ENCODE measurements at regions not wholly inside any gene's neighbourhood (a gene's known extent, or its start where the extent isn't known, plus 50 kb on each side); places are given as distances from the start of the nearest gene placed in this dataset.
"Not testable (repeated sequence)": the region's sequence is repeated elsewhere in the genome, so short reads cannot be mapped to it uniquely, and the experiment has no call there.

GRCh38 chr9:29555502-29555901, 1982.2 kb upstream of the C9orf72 start:
- DNase-seq (ENCODE audit: low read depth in 2 of 2) = no peak

- DNase-seq (ENCODE audit: low read depth in 2 of 2) = no peak
Observed at GRCh38 chr9:29556317-29556716, 1983.0 kb upstream of the C9orf72 start.

DNA sequence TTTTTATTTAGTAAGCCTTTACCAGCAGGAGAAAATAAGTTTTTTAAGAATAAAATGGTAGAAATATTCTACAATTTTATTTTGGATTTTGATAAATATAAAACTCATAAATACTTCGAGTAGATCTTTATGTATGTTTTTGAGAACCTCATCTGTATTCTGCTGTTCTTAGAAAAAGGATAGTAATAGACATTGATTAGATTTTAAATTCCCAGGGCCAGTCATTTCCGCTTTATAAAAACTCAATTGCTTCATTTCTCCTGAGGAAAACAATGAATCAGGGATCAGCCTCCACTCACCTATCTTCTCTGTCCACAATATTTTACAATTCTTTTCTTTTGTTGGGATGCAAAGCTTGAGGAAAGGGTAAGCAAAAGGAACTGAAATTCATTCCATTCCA, 1983.5 kb upstream of the C9orf72 start:
- DNase-seq (ENCODE audit: low read depth in 2 of 2) = no peak

DNA sequence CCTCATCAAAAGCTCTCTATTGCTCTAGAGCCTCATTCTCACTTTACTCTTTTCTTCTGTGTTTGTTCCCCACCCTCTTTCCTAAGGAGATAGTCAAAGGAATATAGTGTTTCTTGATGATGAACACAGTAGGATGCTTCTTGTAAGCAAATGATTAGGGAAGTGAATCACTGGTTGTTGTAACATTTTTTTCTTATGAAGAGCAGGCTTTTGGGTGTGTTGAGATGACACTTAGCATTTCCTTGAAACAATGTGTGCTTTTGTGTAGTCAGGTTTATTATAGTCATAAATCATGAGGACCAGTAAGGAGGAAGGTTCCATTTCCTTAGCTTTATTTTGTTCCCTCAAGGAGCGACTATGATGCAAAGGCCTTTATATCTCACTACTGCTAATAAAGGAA, 1991.3 kb upstream of the C9orf72 start:
- no peak for DNase-seq (ENCODE audit: low read depth in 2 of 2)

GRCh38 chr9:29575219-29575618, 2001.9 kb upstream of the C9orf72 start:
- DNase-seq (ENCODE audit: low read depth in 2 of 2) = no peak

- no peak for DNase-seq (ENCODE audit: low read depth in 2 of 2)
Observed at GRCh38 chr9:29588361-29588760, 2015.1 kb upstream of the C9orf72 start.

- DNase-seq (ENCODE audit: low read depth in 2 of 2) = no peak
Observed at GRCh38 chr9:29609282-29609681, 2036.0 kb upstream of the C9orf72 start.

- DNase-seq (ENCODE audit: low read depth in 2 of 2) = no peak
Observed at GRCh38 chr9:29613773-29614172, 2040.5 kb upstream of the C9orf72 start.

DNA sequence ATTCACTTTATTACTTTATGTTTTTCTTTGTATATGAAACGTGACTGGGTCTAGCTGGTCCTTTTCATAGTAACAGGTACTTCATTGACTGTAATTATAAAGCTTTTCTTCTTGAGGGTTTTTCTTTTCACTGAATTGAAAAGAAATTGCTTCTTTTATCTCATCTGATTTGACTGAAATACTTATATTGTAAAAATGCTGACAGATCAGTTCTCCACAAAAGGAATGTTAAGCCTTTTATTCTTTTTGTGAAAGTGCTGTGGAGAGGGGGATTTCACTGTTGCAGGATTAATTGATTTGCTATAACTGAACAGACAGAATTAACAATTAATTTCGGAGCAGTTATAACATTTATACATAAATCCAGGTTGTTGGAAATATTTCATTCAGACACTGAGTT, 2043.6 kb upstream of the C9orf72 start:
- no peak for DNase-seq (ENCODE audit: low read depth in 2 of 2)

- DNase-seq (ENCODE audit: low read depth in 2 of 2) = no peak
Observed at GRCh38 chr9:29625292-29625731, 2052.0 kb upstream of the C9orf72 start.

DNA sequence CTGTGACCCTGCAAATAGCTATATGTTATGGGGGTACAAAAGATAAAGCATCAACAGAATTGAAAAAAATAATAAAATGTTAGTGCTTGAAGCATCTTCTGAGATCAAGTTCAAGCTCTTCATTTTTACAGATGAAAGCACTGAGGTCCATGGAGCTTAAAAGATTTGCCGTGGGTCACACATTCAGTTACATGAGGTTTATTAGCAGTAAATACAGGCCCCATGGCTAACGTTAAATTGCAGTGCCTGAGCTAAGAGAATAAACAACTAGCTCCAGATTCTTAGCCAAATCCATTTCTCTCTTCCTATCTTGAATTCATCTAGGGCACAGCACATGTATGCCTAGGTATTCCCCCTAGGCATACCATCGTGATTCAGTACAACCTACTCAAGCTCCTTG, 2052.7 kb upstream of the C9orf72 start:
- DNase-seq (ENCODE audit: low read depth in 2 of 2) = no peak

- DNase-seq (ENCODE audit: low read depth in 2 of 2) = not testable (repeated sequence)
Observed at GRCh38 chr9:29628856-29629255, 2055.6 kb upstream of the C9orf72 start.

- no peak for DNase-seq (ENCODE audit: low read depth in 2 of 2)
Observed at GRCh38 chr9:29637471-29638237, 2064.4 kb upstream of the C9orf72 start.

GRCh38 chr9:29640507-29640906, 2067.2 kb upstream of the C9orf72 start:
- DNase-seq (ENCODE audit: low read depth in 2 of 2) = no peak

GRCh38 chr9:29644514-29644913, 2071.2 kb upstream of the C9orf72 start:
- no peak for DNase-seq (ENCODE audit: low read depth in 2 of 2)

- no peak for DNase-seq (ENCODE audit: low read depth in 2 of 2)
Observed at GRCh38 chr9:29647451-29647850, 2074.2 kb upstream of the C9orf72 start.

DNA sequence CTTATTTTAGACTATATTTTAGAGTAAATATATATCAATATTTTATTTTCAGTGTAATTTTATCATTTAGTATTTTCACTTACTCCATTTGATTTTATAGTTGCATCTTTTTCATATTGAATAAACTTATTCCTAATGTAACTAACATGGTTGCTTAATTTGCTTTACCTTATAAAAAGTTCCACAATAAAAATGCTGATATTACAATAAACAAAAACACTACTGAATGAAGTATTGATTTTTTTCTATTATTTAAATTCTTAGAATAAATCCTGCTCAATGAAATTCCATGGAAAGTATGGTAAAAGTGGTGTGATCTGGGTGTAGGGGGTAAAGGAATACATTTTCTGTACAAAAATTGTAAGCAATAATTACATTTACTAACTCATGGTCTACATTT, 2074.9 kb upstream of the C9orf72 start:
- no peak for DNase-seq (ENCODE audit: low read depth in 2 of 2)

DNA sequence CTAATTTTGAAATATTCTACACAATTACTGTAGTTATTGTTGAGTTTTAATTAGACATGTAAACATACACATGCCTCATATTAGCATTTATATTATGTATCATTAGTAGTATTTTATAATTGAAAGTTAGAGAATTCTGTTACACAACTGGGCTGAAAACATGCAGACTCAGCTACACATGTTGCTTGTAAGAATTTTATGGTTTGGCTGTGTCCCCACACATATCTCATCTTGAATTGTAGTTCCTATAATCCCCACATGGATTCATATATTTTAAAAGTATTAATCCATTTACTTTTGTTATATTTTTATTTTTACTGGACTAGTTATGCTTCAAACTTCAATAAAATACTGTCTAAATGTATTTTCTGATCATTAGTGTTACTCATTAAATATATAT, 2075.3 kb upstream of the C9orf72 start:
- DNase-seq (ENCODE audit: low read depth in 2 of 2) = no peak

DNA sequence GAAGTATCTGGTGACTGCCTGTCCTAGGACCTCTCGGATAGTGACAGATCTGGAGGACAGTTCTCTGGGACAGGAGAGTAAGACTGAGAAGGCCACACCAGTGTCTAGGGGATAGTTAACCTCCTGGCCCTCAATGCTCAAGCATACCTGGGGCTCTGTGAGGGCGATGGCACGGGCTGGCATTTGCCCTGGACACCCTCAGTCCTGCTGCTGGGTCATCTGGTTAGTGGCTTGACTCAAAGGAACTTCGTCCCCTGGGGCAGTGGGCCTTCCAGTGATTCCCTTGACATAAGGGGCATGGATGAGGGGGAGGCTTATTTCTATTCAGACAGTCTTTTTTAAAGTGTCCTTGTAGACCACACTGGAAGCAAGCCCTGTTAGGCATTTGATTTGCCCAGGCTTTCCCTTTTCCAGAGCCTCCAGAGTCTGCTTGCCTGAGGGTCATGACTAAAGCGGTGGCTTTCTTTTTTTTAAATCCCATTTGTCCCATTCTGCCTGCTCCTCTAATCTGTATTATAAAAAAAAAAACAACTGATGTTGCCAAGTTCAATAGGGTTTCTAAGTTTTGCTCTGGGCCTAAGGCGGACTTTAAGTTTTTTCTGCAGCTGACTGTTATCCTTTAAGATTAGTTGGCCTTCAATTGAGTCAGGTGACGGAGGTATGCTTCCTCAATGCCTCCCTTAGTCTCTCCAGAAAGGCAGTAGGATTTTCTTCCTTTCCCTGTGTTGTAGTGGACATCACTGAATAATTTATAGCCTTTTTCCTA, 2083.5 kb upstream of the C9orf72 start:
- no peak for DNase-seq (ENCODE audit: low read depth in 2 of 2)

DNA sequence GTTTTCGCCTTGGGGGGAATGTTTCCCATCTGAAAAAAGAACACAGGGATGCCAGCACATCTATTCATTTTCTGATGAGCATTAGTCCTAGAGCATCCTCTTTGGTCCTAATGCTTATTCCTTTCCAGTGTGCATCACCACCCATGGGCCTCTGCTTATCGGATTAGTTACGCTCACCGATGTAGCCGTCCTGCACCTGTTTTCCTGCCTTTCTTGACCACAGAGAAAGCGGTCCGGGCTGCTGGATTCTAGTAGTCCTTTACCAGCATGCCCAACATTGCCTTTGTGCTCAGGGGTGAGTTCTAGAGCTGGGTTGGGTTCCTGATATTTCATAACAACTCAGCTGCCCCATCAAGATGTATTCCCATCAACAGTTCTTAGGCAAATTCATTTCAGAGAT, 2084.5 kb upstream of the C9orf72 start:
- DNase-seq (ENCODE audit: low read depth in 2 of 2) = no peak

GRCh38 chr9:29659014-29659413, 2085.7 kb upstream of the C9orf72 start:
- no peak for DNase-seq (ENCODE audit: low read depth in 2 of 2)

DNA sequence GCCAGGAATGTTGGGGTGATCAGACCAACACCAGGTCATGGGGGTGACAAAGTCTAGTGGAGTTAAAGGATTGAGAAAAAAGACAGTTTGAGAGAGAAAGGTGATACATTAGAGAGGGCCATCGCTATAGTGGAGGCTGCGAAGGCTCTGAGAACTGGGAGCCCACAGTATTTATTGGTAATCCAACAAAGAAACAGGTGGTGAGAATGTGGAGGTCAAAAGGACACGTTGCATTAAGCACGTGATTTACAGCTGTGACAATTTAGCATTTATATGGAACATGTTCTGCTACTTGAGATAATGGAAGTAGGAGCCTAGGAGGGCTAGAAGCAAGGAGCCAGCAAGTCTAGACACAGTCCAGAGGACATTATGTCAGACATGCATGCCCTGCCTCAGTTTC, 2086.5 kb upstream of the C9orf72 start:
- DNase-seq (ENCODE audit: low read depth in 2 of 2) = no peak

DNA sequence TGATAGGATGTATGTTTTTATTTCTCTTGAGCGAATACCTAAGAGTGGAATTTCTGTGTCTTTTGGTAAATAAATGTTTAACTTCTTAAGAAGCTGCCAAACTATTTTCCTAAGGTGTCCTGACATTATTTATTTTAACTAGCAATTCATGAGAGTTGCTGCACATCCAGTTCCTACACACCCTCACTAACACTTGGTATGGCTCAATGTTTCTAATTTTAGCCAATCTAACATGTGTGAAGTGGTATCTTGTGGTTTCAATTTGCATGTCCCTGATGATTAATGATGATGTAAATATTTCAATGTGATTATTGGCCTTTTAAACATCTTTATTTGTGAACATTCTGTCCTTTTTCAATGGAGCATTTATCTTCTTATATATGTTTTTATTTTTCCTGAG, 2095.5 kb upstream of the C9orf72 start:
- DNase-seq (ENCODE audit: low read depth in 2 of 2) = no peak

Measured in stimulated activated CD4-positive, alpha-beta T cell treated with anti-CD3 and anti-CD28 coated beads, Interleukin-12 subunit alpha, Interleukin-12 subunit beta, amount 100 ng/mL, for 24 hours (primary cell).